Amniotic stem cell (primary cell): ENCODE measurements at regions not wholly inside any gene's neighbourhood (a gene's known extent, or its start where the extent isn't known, plus 50 kb on each side); places are given as distances from the start of the nearest gene placed in this dataset.
"Not testable (repeated sequence)": the region's sequence is repeated elsewhere in the genome, so short reads cannot be mapped to it uniquely, and the experiment has no call there.

ENCODE experiments used
- DNase-seq: peaks from one replicate; lab custom pipeline; 2025; lab: John Stamatoyannopoulos, UW

DNA sequence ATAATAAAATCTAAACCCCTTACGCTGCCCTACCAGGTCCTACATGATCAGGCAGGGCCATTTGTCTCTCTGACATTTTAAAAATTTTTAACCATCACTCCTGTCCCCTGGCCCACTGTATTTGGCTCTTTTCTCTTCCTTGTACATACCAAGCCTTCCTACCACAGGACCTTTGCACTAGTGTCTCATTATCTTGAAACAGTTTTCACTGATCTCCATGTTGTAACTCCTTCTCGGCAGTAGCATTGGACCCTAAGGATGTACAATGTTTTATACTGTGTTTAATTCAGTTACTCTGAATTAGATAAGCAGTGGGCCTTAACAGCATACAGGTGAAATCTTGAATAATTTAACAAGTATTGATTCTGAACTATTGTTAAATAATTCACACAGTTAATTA, 330.7 kb downstream of the UTRN start:
- no peak for DNase-seq

DNA sequence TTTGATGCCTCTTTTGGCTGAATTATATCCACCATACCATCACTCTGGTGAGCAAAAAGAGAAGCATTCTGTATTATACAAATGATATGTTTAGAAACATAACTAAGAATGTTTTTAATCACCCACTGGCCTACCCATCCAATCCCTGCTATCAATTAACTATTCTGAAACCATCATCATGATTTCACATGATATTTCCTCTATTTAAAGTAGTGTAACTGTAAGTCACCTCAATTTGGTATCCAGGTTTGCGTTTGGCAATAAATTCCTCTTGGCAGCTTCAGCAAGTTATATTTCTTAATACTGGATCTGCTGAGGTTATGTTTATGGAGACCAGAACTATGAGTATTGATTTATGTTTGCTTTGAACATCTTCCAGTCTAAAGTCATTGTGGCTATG, 332.1 kb downstream of the UTRN start:
- no peak for DNase-seq

DNA sequence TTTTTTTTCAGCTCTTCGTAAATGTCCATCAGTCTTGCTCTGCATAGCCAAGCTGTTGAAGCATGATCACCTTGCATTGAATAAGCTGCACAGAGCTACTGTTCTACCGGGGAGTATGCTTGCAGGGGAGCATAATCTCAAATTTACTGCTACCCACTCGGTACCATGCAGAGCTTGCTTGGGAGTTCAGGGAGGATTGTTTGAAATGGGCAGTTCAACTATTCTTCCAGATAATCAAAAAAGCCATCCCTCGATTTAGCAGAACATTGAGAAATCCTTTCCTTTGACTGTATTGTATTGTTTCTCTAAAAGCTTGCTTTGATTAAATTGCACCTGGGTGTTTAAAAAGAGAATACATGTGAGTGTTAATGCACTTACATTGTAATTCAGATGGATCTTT, 332.6 kb downstream of the UTRN start:
- no peak for DNase-seq

DNA sequence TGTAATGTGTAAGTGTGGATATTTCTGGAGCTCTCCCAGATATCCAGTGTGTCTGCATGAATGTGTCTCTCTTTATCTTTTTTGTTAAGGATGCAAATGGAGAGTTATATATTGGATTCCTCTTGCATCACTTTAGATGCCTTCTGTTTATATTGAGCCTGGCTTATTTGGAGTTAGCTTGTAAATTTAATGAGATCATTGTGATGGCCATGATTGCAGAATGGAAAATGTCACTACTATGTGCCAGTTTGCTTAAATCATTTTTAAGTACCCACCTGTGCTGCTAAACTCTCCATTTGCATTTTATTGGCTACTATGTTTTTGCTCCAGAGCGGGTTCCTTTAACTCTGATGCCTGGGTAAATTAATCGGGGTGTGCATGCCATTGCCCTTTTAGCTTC, 334.8 kb downstream of the UTRN start:
- no peak for DNase-seq

DNA sequence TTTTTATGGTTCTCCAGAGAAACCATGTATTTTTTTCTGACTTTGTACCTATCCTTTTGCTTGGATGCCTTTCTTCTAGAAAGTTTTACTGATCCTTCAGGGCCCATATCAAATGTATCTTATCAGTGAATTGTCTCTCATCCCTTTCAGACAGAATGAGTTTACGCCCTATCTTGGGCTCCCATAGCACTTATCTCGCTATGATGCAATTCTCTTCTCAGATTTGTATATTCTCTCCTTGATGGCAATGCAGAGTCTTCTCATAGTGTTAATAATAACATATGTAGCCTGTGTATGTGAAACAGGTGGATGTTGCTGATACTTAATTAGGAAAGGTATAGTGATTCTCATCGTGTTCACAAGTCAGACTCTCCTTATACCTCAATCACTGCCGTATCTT, 336.2 kb downstream of the UTRN start:
- no peak for DNase-seq

DNA sequence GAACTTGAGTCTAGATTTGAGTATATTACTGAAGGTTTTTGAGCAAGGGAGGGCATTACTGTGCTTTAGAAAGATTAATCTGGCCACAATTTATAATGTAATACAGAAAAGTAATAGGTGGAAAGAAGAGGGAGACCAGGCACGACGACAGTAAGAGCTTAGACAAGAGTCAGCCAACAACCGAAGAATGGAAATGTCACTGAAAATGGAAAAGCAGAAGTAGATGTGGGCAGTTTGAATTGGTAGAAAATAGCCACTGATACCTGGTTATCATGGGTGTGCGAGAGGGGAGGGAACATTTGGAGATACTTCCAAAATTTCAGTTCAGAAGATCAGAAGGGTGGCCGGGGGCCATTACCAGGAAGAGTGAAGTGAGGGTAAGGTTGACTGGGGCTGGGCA, 339.1 kb downstream of the UTRN start:
- no peak for DNase-seq

DNA sequence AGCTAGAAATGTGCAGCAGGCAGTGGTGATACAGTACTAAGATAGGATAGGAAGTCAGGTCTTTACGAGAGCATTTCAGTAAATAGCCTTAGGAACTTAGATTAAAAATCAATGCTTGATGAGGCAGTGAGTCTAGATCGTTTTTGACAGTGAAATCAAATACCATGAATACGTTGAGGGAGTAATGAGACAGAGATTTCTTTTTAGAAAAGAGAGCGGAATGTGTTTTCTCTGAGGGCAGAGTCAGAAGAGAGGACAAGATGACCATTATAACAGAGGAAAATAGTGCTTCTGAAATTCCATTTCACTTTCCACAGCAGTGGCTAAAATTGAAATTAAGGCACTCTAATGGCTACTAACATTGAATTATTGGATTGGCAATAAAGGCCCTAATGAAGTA, 339.6 kb downstream of the UTRN start:
- no peak for DNase-seq

DNA sequence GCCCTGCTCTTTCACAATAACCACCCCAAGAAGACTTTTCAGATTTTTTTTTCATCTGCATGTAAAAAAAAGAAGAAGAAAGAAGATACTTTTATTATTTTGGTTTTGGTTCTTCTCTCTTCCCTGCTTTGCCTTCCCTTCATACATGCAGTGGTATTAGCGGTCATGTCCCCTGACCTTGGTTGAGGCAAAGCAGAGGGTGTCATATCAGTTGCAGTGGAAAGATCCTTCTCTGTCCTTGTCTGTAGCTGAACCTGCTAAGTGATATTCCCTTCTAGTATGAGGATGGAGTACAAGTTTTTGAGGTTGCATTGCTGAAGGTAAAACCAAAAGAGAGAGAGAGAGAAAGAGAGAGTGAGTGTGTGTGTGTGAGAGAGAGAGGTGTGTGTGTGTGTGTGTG, 345.7 kb downstream of the UTRN start:
- no peak for DNase-seq

DNA sequence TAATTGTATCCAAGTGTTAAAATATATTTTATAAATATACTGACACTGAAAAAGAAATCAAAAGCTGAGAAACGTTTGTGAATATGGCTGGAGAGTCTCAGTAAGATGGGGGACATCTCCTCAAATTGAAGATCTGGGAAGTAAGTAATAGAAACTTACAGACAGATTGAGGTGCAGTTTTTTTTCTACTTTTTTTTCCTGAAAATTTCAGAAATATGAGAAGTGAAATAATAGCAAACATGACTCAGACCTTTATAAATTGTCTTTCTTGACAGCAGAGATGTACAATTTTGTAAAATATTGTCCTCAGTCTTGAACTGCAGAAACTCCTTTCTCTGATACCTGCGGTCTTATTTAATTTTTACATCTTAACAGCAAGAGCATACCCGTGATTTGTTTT, 347.1 kb downstream of the UTRN start:
- no peak for DNase-seq

DNA sequence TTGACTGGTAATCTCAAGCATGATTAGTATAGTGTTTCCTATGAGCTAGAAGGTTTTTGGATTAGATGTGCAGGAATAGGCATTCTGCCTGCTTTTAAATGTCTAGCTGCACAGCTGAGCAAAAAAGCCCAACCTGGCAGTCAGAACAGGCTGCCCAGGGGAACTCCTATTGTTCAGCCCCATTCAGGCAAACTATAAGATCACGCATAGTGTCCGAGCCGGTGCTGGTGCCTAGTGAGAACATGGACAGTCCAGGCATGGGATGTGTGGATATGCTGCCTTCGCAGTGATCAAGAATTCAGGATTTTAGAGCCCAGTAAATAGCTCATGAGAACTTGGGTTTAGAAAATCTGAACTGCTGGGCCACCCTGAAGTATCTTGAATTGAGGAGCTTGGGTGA, 348.8 kb downstream of the UTRN start:
- DNase-seq, result no peak

DNA sequence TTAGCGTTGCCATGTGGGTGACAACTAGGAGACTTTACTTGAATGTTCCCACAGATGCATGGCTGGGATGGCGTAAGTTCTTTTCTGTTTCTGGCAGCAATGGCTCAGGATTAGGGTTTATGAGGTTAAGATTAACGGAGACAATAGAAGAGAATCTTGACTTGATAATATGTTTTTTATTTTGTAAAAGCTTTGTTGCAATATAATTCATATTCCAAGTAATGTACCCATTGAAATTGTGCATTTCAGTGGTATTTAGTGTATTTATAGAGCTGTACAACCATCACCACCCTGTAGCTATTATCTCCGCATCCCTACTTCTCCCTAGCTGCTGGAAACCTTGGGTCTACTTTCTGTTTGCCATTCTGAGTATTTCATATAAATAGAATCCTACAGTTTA, 349.2 kb downstream of the UTRN start:
- no peak for DNase-seq

DNA sequence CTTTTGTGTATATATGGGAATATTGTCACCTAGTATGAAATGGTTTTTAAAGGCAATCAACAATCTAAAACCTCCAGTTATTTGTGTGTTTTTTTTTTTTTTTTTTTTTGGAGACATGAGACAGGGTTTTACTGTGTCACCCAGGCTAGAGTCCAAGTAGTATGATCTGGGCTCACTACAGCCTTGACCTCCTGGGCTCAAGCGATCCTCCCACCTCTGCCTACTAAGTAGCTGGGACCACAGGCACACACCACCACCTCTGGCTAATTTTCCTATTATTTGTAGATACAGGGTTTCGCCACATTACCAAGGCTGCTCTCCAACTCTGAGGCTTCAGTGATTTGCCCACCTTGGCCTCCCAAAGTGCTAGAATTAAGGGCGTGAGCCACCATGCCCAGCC, 349.9 kb downstream of the UTRN start:
- DNase-seq, result no peak

DNA sequence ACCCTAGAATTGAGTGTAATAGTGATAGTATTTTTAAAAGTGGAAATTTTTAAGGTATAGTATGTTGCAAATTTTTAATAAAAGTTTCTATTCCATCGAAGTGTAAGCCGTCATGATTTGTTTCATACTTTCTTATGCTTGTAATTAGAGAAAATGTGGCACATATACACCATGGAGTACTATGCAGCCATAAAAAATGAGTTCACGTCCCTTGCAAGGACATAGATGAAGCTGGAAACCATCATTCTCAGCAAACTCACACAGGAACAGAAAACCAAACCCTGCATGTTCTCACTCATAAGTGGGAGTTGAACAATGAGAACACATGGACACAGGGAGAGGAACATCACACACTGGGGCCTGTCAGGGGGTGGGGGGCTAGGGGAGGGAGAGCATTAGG, 350.9 kb downstream of the UTRN start:
- DNase-seq, result not testable (repeated sequence)

DNA sequence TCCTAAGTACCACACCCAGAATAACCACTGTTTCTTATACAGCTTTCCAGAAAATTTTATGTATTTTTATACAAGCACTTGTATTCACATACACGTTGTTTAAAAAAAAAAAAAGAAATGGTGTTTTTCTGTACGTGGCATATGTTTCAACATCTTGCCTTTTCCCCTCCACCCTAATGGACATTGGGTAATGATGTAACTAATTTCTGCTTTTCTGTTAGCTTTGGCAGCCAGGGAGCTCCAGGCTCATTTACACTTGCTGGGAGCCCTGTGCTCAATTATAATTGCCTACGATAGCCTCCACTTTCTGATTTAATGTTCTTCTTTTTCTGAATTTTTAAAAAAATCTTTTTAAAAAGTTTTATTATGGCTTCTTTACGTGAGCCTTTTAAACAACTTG, 352.4 kb downstream of the UTRN start:
- no peak for DNase-seq

DNA sequence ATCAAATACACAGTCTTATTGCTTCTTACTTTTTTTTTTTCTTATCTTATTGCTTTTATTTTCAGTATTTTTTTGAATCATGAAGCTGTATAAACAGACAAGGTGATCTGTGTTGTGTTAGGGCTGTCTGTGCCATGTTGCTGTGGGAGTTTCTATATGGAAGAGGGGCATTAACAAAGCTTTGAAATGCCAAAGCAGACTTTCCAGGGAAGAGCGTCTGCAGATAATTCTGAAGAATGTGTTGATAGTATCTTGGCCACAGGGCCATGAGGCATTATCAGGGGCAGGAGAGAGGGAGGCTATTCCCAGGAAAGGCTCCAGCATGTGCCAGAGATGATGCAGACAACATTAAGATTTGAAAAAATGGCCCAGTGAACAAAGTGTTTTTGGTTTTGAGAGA, 354.5 kb downstream of the UTRN start:
- DNase-seq, result no peak

DNA sequence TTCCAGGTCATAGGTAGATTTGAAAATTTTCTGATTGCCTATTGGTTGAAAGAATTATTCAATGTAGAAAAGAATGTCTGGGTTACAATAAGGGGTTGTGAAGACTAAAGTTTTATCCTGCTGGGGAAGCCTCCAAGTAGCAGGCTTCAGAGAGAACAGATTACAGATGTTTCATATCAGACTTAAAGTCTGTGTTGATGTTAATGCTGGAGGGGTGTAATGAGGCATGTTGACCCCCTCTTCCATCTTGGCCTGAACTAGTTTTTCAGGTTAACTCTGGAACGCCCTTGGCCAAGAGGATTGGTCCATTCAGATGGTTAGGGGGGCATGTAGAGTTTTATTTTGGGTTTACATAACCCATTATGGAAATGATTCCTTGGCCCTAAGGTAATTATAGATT, 356.2 kb downstream of the UTRN start:
- DNase-seq, result no peak

DNA sequence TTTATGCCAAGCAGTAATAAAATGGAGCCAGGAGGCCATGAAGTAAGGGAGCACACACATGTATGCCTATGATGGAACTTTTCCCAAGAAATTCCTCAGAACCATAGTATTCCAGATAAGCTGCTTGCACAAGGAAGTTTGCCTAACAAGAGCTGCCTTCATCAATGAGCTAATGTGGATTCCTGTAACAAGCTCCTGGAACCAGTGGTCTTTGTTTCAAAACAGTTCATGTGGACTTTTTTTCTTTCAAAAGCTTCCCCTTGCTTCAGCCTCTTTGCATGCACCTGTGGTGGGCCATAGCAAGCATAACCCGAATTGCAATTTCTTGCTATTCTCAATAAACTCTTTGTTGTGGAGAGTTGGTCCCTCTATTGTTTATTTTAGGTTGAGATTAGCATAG, 359.6 kb downstream of the UTRN start:
- DNase-seq, result no peak

DNA sequence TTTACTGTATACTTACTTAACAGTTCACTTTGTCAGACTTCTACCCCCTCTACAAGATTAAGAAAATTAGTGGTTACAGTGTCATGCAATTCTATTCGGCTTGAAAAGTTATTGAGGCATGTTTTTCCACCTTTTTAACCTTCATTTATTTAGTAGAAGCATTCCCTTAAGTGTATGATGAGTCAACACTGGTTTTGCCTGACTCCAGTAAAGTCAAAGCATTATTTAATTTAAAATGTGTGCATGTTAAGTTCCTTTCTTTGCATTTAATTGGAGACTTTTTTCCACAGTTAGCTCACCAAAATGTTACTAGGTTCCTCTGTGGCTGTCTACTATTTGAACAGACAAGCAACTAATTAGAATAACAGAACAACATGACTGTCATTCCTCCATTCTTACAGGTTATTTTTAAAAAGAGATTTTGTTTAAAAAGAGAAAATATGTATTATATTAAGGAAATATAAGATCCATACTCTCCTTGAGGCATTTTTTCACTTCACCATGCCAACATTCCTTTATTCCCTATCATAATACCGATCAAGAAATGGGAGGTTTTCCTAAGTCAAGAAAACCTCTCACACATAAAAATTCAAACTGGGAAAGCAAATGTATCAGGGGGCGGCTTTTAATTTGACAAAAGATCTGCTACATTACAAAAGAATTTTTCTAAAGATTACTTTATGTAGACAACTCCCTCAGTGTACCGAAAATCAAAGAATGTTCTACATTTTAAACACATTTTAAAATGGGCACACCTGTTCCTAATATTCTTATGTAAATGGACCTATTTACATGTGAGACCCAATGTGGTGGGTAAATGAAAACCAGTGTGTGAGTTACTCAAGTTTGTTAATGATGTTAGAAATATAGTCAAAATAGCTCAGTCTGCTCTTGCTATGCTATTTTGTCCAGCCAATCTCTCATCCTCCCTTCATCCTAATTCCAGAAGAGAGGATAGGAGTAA, 361.2 kb downstream of the UTRN start:
- no peak for DNase-seq

DNA sequence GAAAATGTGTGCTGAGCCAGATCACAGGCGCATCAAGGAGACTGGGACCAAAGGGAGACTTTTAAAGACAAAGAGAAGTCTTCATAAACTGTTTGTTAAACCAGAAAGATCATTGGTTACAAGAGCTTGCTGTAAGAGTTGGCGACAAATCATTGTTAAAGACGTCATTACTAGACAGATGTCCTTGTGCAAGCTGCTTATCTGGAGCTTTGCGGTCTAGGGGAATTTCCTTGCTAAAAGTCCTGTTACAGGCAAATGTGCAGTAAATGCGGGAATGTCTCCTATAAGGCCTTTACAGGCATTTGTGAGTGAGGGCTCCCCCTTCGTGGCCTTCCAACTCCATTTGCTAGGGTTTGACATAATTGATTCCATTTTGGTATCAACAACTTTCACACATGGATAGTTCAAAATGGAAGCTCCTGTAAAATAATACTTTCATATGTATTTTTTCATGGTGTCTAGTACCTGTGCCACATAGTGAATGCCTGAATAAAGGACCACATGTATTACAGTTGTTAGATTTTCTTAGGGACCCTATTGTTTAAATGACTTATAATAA, 362.4 kb downstream of the UTRN start:
- no peak for DNase-seq

DNA sequence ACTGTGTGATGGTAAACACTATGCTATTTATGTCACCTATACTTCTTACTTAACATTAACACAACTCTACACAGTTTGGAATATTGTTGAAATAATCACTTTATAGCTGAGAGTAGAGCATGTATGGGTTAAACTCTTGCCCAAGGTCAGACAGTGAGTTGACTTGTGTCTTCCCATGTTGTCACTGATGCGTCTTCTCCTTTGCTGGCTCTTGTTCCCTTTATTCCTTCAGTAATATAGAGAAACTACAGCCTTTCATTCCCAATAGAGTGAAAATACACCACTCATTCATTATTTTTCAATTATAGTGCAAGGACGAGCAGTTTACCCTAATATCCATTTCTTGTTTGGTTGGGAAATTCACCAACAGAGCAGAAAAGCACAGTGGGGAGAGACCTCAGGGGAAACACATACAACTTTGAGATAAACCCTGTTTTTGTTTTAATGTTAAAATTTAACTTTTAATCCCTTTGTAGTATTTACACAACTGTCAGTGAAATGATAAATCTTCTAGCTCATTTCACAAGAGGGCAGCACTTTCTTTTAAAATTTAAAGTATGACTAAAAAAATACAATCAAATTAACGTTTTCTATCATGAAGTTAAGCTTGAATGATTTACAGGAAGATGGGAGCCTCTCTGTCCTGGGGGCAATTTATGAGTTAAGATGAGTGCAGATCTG, 363.0 kb downstream of the UTRN start:
- no peak for DNase-seq

DNA sequence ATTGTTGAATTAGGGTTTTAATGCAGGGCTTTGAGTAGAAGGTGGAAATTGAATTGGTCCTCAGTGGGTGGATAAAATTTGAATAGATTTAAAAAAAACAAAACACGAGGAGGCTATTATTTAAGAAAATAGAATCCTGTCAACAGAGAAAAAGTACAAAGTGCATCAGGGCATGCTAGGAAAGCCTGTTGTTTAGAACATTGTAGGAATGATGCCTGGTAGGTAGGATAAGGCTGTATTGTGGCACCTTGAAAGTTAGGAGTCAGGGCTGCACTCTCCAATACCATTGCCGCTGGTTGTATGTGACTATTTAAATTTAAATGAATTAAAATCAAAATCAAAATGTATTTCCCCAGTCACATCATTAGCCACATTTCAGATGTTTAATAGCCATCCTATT, 363.9 kb downstream of the UTRN start:
- no peak for DNase-seq

DNA sequence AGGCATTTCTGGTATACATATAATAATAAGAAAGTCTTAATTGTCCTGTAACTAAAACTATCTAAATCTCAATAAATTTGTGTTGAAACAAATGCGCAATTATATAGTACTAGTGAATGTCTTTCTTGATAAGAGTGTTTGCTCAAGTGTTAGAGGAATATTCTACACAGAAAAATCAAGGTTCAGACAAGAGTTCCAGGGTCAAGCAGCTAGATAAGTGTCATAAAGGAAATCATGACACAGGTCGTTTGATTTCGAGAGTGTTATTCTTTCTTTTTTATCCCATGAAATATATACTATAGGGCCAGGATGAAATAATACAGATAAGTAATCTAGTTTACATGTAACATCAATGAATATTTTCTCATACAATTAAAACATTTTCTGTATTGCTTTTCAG, 366.1 kb downstream of the UTRN start:
- no peak for DNase-seq

DNA sequence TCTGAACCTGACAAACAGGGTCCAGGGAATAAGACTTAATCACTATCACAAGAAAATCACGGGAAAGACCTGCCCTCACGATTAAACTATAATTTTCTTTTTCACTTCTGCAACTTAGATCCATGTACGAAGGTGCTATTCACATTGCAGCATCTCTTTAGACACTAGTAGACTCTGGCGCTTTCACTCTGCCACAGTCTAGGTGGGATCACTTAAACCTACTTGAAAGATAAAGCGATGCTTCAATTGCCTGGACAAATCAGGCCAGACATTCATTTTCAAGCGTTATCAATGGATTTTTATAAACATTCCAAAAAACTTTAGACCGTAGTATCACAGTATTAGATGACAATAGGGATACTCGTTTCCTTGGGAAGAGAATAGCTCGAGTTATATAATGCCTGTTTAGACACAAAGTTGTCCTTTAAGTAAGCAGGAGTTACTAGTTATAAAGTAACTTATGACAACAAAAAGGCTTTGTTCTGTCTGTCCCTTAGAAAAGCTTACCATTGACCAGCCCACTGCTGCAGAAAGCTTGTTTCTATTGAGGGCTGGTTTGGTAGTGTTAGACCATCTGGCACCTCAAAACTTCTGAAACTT, 367.3 kb downstream of the UTRN start:
- DNase-seq, result no peak
